ENCODE measurements at regions not wholly inside any gene's neighbourhood (a gene's known extent, or its start where the extent isn't known, plus 50 kb on each side); places are given as distances from the start of the nearest gene placed in this dataset.

- Mint-ChIP-seq H3K27me3 (ENCODE audit: insufficient read depth) (peaks cover 8% of the 10 kb centered on the region), H3K4me1 (ENCODE audit: low read depth) (peaks cover 6% of the 10 kb centered on the region; the same call in 1 of the 2 replicates)
Measured at GRCh38 chr6:28711325-28711724, 185.6 kb downstream of the GPX5 start.

DNA sequence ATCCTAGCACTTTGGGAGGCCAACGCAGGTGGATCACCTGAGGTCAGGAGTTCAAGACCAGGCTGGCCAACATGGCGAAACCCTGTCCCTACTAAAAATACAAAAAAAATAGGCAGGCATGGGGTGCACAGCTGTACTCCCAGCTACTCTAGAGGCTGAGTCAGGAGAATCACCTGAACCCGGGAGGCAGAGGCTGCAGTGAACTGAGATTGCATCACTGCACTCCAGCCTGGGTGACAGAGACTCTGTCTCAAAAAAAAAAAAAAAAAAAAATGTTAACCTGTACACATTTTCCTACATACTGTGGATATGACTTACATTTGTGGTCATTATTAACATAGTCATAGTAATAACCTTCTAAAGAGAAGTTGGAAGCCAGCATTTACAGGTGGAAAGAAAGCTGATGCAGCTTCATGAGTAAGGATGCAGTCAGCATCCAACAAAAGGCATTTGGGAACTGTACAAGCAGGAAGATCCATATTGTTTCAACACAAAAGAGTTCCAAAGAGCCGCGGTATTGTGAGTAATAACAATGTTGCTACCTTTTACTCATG lies 186.2 kb downstream of the GPX5 start:
- no peak for DNase-seq
- H3K4me1 Mint-ChIP-seq (ENCODE audit: low read depth), result peaks cover 6% of the 10 kb centered on the region; the same call in 1 of the 2 replicates
- H3K4me3 Mint-ChIP-seq, result no peak overlapping the region
- H3K27me3 Mint-ChIP-seq (ENCODE audit: insufficient read depth), result peaks cover 8% of the 10 kb centered on the region
- TF ChIP-seq, protein P1, sequence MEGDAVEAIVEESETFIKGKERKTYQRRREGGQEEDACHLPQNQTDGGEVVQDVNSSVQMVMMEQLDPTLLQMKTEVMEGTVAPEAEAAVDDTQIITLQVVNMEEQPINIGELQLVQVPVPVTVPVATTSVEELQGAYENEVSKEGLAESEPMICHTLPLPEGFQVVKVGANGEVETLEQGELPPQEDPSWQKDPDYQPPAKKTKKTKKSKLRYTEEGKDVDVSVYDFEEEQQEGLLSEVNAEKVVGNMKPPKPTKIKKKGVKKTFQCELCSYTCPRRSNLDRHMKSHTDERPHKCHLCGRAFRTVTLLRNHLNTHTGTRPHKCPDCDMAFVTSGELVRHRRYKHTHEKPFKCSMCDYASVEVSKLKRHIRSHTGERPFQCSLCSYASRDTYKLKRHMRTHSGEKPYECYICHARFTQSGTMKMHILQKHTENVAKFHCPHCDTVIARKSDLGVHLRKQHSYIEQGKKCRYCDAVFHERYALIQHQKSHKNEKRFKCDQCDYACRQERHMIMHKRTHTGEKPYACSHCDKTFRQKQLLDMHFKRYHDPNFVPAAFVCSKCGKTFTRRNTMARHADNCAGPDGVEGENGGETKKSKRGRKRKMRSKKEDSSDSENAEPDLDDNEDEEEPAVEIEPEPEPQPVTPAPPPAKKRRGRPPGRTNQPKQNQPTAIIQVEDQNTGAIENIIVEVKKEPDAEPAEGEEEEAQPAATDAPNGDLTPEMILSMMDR (IDR thresholded peaks at IDR 0.05), result no peak
- peaks cover 18% of the 10 kb centered on the region for H3K9me3 Mint-ChIP-seq
- H3K27ac Mint-ChIP-seq, result no peak overlapping the region
- H3K36me3 Mint-ChIP-seq (ENCODE audit: low read depth), result peaks cover 12% of the 10 kb centered on the region; the same call in 1 of the 2 replicates

More at GRCh38 chr6:28711325-28711724, 185.6 kb downstream of the GPX5 start:
- TF ChIP-seq, protein P1 (IDR thresholded peaks at IDR 0.05), result no peak
- Mint-ChIP-seq H3K9me3 (peaks cover 21% of the 10 kb centered on the region), H3K4me3 (no peak overlapping the region), H3K27ac (no peak overlapping the region), H3K36me3 (ENCODE audit: low read depth) (peaks cover 12% of the 10 kb centered on the region; the same call in 1 of the 2 replicates)
- DNase-seq, result no peak

- peaks cover 3% of the 10 kb centered on the region; the same call in 1 of the 2 replicates for H3K36me3 Mint-ChIP-seq (ENCODE audit: low read depth)
- H3K4me1 Mint-ChIP-seq (ENCODE audit: low read depth), result peaks cover 6% of the 10 kb centered on the region; the same call in 1 of the 2 replicates
- peaks cover 7% of the 10 kb centered on the region for H3K9me3 Mint-ChIP-seq
- no peak for DNase-seq
- H3K4me3 Mint-ChIP-seq, result no peak overlapping the region
- TF ChIP-seq, protein P1 (IDR thresholded peaks at IDR 0.05), result no peak
- H3K27me3 Mint-ChIP-seq (ENCODE audit: insufficient read depth), result peaks cover 1% of the 10 kb centered on the region; the same call in 1 of the 2 replicates
- no peak overlapping the region for H3K27ac Mint-ChIP-seq
Measured at GRCh38 chr6:28712982-28713381, 187.3 kb downstream of the GPX5 start.

DNA sequence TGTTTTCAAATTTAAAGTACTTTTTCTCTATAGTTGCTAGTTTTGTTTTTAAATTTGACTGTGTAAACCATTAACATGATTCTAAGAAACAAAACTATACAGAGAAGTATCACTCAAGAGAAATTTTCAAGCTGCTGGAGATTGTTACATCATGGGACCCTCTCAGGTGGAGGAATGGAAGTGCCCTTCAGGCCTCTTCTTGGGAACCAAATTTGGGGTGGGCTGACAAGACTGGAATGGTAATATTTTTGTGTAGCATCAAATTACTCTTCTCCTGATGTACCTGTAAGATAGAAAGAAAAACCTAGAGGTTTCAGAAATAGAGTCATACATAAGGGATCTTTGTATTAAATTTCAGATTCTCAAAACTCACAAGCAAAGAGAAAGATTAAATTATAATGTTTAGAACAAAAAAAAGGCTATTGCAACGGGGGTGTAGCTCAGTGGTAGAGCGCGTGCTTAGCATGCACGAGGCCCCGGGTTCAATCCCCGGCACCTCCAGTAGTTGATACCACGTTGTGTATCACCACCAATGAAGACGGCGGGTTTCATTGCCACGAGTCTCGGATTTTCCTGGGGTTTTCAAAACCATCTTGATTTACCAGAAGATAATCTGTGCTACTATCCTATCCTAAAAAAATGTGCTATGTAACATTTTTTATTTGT lies 193.7 kb downstream of the GPX5 start:
- H3K4me3 Mint-ChIP-seq, result no peak overlapping the region
- no peak overlapping the region; the same call in 1 of the 2 replicates for H3K27ac Mint-ChIP-seq
- H3K9me3 Mint-ChIP-seq, result no peaks in the 10 kb centered on the region
- TF ChIP-seq, protein P1 (IDR thresholded peaks at IDR 0.05), result no peak
- DNase-seq, result peak; percentile 81
- H3K4me1 Mint-ChIP-seq (ENCODE audit: low read depth), result no peaks in the 10 kb centered on the region
- no peaks in the 10 kb centered on the region for H3K36me3 Mint-ChIP-seq (ENCODE audit: low read depth)
- H3K27me3 Mint-ChIP-seq (ENCODE audit: insufficient read depth), result peaks cover 5% of the 10 kb centered on the region

GRCh38 chr6:28720357-28721231 lies 194.9 kb downstream of the GPX5 start:
- Mint-ChIP-seq H3K4me3 (no peak overlapping the region), H3K4me1 (ENCODE audit: low read depth) (peaks cover 5% of the 10 kb centered on the region), H3K27ac (no peak overlapping the region), H3K9me3 (no peaks in the 10 kb centered on the region), H3K27me3 (ENCODE audit: insufficient read depth) (peaks cover 5% of the 10 kb centered on the region), H3K36me3 (ENCODE audit: low read depth) (no peaks in the 10 kb centered on the region)
- DNase-seq, result no peak
- TF ChIP-seq, protein P1 (IDR thresholded peaks at IDR 0.05), result no peak
